HG03439 (cell line): ENCODE measurements at regions not wholly inside any gene's neighbourhood (a gene's known extent, or its start where the extent isn't known, plus 50 kb on each side); places are given as distances from the start of the nearest gene placed in this dataset.
"Not testable (repeated sequence)": the region's sequence is repeated elsewhere in the genome, so short reads cannot be mapped to it uniquely, and the experiment has no call there.

Source experiments
- ATAC-seq: cut with Tn5 transposase; IDR thresholded peaks from one replicate; pipeline ENCODE4 v1.9.1; 2021; ENCODE audit warnings: mild to moderate bottlenecking, moderate library complexity; ENCODE audit not compliant: unreplicated experiment

DNA sequence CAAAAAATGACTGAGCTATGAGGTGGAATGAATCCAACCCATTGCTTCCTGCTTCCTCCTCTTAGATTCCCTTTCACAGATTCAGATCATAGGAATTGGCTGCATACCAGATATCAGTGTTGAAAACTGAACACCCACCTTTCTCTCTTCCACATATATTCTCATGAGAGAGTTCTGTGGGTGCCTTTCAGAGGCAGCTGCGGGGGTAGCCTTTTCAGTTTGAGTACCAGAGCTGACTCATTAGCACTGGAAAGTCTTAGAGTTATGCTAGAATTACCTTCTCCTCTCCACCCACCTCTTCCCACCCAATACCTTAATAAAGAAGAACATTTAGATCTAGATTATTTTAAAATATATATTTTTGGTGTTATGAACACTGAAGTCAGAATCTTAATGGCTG, 495.4 kb upstream of the SEL1L start:
- ATAC-seq = no peak

DNA sequence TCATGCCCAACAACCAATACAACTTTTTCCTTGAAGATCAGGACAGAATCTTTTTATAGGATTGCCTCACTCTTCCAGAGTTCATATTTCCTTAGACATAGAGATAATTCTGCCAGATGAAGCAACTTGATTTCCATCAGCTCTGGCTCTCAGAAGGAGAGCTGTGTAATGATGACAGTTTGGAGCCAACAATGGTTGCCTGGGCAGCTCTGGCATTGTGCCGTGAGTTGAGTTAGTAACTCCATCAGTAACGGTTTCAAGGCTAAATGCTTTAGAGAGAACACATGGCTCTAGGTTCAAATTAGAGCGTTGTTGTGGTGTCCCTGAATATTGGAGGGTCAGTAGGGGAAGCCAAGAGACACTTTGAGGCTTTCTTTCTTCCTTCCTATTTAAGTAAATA, 501.7 kb upstream of the SEL1L start:
- ATAC-seq = no peak

DNA sequence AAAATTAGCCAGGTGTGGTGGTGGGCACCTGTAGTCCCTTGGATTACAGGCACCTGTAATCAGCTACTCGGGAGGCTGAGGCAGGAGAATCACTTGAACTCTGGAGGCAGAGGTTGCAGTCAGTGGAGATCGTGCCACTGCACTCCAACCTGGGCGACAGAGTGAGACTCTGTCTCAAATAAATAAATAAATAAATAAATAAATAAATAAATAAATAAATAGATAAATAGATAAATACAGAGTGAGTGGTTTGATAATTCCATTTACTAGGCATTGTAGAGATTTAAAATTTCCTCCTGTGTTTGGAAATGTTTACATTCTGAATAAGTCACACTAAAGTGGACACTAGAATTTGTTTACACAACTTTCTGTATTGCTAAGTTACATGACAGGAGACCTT, 504.4 kb upstream of the SEL1L start:
- not testable (repeated sequence) for ATAC-seq

DNA sequence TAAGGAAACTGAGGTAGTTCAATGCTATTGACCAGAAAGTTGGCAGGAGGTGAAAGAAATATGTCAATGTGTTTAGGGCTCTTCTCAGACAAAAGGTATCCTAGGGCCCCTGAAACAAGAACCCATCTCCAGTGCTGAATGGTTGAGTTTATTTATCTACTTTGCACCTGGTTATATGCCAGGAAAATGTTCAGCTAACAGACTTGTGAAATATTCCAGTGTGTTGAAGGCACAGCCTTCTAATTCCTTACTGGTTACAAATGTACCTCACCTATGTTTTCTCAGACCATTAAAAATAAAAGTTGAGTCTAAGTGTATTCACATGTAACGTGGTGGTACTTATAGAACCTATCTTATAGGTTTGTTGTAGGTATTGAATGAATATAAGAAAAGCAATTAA, 511.7 kb upstream of the SEL1L start:
- ATAC-seq = no peak

DNA sequence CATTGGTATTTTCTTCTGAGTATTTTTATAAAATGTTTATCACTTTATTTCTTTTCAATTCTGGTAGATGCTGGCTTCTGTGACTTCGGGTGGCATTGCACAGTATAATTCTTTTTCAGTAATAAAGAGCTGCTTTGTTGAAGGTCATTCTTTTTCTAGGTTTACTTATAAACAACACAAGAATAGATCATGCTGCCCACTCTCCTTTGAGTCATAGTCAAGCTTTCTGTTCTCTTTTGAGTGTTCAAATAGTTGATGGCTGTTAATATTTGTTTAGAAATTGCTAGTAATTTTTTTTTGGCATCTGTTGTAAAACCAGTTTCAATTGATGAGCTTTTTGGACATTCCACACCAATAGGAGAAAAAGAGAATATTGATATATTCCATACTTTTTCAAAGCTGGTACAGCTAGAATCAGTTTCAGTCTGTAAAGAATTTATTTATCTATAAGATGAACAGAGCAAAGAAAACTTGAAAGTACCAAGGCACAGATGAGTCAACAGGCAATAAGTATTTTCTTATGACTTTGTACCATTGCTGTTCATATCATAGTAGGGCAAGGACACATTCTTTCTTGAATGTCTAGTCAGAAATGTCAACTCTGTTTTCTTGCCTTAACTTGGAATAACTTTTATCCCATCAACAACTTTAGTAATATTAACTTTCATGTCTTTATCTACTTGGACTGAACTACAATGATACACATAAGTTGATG, 513.0 kb upstream of the SEL1L start:
- ATAC-seq = peak; percentile 63

DNA sequence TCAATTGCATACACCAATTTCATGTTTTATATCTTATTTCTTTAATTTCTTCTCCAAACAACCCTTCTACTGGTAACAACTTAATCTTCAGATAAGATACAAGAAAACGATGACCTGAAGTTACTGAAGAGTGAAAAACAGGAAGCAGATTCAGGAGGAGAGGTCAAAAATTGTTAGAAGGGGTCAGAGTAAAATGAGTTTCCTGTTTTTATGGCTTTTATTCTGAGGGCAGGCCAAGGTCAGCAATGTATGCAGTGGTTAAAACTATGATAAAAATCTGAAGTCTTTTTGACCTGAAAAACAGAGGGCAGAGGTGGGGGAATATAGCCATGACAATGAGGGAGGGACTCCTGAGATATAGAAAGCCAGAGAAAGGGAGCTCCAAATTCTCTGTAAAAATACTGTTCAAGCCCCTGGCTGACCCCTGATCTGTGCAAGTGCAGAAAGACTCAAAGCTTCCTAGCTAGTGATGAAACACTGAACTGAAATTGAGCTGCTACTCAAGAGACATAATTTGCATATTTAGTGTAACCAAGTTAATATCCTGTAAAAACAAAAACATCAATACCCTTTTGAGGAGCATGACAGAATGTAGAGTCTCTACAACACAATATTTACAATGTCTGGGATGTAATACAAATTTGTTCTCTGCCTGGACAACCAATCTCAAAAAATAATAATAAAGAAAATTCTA, 514.3 kb upstream of the SEL1L start:
- ATAC-seq = no peak

DNA sequence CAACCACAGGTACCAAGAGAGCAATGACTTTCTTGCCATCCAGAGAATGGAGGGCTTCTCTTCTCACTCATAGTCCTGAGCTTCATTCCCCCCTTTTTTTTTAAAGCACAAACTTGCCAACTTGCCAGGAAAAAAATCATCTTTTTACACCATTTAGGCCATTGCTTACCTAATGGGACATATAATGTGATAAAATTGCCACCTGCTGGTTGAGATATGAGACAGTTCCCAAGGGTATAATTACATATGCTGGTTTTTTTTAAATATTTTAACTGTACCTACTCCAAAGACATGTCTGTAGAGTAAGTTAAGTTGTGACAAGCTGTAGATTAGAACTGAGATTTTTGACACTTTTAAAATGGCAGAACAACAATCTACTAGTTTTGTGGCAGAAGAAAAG, 519.1 kb upstream of the SEL1L start:
- no peak for ATAC-seq

DNA sequence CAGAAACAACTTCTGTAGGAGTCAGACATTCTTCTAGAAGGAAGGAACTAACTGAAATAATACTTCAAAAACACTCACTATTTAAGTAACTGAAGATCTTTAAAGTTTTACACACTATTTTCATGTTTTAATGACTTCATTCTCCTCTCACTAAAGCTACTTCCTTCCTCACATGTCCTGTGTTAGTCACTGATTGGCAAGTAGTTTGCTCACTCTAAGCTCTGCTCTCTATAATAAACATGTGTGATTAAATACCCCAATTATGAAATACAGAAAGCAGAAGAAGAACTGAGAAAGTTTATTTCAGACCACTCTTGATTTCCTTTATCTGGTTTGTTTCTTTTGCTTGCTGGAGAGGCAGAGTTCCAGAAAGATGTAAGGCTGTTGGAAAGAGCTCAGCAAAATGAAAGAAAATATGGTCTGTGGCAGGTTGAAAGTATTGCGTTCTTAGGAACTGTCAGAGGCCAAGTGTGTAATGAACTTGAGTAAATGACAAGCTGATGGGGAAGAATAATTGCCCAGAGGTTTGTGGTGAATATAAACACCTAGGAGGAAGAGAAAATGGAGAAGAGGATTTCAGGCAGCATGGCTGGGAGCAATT, 522.0 kb upstream of the SEL1L start:
- no peak for ATAC-seq

DNA sequence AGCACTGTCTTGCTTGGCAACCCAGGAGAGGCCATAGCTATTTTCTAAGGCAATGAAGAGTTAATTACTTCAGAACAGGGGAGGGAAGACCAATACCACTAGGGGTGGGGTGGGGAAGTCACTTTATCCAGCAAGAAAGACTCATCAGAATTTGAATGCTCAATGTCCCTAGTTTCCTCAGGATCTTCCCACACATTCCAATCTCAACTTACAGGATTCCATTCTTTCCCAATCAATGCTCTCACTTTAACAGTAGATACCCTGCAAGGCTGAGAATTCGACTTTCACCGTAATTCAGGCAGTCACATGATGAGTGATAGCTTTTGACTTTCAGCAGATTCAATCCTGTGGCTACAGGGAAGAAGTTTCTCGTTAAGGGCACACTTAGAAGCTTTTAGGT, 526.6 kb upstream of the SEL1L start:
- ATAC-seq = no peak

DNA sequence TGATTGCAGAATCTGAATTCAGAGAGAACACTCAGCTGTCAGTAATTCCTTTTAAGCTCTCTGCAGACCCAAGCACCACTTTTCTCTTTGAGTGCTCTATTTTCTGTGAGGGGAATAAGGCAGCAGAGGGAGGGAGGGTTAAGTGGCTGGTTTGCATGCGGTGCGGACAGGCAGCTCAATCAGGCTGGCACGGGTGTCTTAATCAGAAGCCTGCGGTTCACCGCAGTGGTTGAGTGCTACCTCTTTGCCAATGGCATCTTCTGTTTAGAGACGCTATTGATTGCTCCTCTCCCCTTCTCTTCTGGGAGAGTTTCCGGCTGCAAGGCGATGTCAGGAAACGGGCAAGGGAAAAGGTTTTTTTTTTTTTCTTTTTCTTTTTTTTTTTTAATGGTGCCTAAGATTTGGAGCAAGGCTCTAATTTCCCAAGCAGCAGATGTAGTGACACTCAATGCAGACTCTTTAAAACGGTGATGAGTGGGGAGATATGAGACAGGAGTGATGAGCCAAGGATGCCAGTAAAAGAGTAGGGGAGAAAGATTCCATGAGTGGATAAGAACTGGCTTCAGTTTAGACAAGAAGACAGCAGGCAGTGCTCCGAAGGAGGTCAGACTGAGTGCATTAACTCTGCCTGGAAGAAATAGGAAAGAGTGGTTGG, 533.7 kb upstream of the SEL1L start:
- ATAC-seq = no peak

DNA sequence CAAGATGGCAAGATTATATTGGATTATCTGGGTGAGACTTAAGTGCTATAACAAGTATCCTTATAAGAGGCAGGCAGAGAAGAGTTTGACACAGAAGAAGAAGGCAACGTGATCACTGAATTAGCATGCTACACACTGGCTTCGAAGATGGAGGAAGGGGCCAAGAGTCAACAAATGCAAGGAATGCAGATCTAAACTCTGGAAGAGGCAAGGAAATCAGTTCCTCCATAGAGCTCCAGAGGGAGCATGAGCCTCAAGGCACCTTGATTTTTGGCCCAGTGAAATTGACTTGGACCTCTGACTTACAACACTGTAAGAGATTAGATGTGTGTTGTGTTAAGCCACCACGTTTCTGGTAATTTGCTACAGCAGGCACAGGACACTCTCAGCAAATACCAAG, 536.4 kb upstream of the SEL1L start:
- ATAC-seq = no peak

DNA sequence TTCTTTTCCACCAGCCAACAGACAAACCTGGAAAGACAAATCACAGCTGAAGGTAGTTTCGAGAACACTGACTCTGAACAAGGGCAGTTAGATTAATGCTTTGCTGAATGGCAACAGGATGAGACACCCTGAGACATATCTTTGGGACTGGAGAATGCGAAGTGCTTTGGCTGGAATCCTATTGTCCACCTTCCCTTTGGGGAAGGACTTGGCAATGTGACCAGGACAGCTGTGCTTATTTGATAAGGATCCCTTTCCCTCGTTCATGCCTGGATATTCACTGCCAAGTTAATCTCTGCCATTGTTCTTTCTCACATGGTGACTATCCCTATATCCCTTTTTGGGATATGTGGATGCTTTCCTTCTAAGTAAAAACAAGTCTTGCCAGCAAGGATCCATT, 537.1 kb upstream of the SEL1L start:
- no peak for ATAC-seq

DNA sequence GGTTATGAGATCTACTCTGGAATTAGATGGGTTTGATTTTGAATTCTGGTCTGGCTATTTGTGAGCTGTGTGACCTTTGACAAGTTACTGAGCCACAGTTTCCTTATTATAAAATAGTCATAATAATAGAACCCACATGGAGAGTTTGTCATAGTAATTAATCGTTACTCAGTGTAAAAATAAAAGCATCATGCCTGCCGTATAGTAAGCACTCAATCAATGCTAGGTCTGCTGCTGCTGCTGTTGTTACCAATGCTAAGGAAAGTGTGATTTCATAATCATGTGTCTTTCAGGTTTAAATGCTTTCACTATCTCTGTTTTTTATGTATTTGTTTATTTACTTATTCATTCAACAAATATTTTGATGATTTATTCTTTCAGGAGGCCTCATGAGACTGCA, 539.9 kb upstream of the SEL1L start:
- ATAC-seq = no peak

DNA sequence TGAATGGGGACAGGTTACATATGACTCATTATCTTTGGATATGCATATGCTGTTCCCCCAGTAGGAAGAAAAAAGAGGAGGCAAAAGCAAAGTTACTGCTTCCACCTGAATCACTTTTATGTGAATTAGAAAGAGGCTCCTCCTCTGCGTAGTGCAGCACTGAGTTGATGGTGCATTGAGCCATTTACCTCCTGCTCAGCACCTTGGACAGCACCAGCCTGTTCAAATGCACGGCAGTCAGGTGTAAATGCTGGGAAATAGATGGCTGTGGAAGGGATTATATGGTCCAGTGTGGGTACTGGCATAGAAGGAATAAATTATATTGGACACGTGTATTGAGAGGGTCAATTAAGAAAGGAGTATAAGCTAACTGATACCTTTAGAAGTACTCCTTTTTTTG, 541.9 kb upstream of the SEL1L start:
- no peak for ATAC-seq

DNA sequence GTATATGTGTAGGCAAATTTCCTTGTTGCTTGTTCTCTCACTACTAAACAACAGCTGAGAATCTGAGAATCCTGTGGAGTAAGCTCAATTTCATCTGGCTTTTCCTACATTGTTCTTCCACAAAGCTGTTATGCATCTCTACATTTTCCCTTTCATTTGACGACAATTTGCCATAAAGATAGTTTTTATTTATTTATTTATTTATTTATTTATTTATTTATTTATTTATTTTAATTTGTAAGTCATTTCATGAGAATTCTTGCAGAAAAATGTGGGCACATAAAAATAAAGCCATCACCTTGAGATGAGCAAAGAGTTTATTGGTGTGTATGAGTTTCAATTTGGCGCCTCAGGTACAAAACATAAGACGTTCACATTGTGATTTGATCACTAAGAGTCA, 545.9 kb upstream of the SEL1L start:
- ATAC-seq = no peak

DNA sequence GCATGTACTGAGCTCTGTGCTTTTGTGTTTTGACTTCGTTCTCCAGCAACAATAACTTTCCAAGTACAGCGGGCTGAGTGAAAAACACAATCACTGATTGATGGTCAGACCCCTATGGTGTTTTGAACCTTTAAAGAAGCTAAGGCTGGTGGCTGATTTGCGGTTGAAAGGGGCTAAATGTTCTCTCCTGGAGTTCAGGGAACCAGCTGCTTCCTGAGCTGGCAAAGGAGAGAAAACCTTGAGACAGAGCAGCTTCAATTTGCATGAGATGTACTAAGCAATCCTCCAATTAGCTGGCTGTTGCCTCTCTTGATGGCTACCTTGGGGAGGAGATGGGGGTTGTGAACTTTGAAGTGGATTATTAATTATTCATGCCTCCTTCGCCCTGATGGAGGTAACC, 546.7 kb upstream of the SEL1L start:
- no peak for ATAC-seq

DNA sequence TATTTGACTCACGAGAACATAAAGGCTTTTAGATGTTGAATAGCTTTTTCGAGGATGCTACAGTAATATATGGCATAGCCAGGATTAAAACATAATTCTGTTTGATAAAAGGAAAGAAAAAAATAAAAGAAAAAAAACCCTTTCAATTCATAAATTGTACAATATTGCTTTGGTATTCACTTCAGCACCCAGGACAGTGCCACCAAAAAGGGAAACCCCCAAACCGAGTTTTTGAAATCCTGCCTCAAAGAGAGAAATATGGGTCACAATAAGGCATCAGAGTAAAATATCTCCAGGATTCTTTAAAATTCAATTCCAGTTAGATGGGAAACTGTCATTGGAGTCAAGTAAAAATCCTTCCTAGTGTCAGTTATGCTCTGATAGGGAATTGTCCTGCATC, 551.2 kb upstream of the SEL1L start:
- ATAC-seq = no peak

DNA sequence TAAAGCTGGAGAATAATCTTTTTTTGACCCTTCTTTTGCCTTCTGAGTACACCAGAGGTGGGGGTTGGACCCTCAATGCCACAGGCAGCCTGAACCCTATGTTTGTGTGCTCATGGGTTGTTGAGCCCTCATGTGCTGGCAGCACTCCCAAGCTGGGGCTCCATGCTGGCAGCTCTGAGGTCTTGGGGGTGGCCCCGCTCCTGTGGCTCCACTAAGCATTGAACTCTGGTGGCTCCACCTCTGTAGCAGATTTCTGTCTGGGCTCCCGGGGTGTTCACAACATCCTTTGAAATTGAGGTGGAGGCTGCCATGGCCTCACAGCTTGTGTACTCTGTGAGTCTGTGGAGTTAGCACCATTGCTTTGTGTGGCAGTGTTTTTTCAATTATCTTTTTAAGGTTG, 557.4 kb upstream of the SEL1L start:
- ATAC-seq = no peak

DNA sequence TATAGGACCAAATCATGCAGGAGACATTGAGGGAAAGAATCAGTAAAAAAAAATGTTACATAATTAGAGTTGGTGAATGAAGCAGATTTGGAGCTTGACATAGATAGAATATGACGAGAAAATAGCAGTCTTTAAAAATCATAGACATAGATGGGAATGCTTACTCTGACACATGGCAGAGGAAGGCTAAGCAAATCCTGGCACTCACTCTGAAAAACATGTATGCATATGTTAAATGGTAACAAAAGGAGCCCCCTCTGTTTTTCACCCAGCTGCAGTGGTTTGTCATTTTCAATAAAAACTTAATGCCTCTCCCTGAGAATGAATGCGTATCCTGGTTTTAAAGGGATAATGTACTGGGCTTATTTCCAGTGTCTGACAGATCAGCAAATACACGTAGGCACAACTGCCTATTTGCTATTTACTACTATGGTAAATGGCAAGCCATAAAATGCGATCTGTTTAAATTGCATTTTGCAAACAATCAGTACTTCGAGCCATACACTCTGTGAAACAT, 561.2 kb upstream of the SEL1L start:
- ATAC-seq = no peak

DNA sequence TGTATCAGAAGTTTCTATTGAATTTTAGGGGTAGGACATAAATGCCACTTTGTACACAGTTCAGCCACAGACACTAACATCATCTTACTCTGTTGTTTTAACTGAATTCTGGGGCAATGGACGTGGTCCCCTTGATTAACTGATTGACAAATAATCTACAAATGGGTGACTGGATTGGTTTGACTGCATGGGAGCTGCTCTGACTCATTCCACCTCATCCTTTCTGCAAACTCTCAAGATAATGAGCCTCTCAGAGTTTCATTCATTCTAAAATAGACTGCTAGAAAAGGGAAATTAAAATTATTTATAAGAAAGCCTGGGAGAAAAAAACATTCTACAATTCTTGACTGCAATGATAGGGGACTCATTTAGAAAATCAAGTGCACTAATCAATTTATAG, 570.4 kb upstream of the SEL1L start:
- ATAC-seq = no peak

DNA sequence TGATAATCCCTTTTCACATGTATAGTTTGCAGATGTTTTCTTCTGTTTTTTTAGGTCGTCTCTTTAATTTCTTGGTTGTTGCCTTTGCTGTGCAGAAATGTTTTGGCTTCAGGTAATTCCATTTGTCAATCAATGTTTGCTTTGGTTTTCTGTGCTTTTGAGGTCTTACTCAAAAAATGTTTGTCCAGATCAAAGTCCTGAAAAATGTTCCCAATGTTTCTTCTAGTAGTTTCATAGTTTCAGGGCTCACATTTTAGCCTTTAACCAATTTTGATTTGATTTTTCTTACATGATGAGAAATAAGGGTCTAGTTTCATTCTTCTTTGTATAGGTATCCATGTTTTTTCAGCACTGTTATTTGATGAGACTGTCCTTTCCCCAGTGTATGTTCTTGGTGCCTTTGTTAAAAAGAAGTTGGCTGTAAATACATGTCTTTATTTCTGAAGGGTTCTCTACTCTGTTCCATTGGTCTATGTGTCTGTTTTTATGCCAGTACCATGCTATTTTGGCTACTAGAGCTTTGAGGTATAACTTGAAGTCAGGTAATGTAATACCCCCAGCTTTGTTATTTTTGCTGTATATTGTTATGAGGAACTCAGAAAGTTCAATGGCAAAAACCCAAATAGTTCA, 578.7 kb upstream of the SEL1L start:
- no peak for ATAC-seq
